Esophagus muscularis mucosa (tissue), 4 donors: ENCODE measurements at regions not wholly inside any gene's neighbourhood (a gene's known extent, or its start where the extent isn't known, plus 50 kb on each side); places are given as distances from the start of the nearest gene placed in this dataset.

Source experiments
- DNase-seq: peaks from one replicate; pipeline ENCODE4 v3.0.0-alpha.2; 2017; ENCODE audit errors: extremely low spot score
- H3K27ac ChIP-seq, 4 donors: fragments of 200-600 bp; sonication (generic); replicated peaks in 1 of 4; 1 replicate in 3 of 4; 2 replicates in 1 of 4; pipeline ENCODE4 v1.5.1; 2016 to 2019; ENCODE audit warnings: mild to moderate bottlenecking in 1 of 4
- H3K27me3 ChIP-seq, 4 donors: fragments of 200-600 bp; sonication (generic); one replicate each; pipeline versions ENCODE4 v1.5.1 to v1.6.0; 2016 to 2019
- H3K36me3 ChIP-seq, 4 donors: fragments of 200-600 bp; sonication (generic); one replicate each; pipeline ENCODE4 v1.5.1; 2016 to 2019
- H3K4me1 ChIP-seq, 4 donors: fragments of 200-600 bp; sonication (generic); one replicate each; pipeline ENCODE4 v1.5.1; 2016 to 2019
- H3K4me3 ChIP-seq, 4 donors: fragments of 200-600 bp; sonication (generic); 1 replicate in 2 of 4; 2 replicates in 2 of 4; pipeline ENCODE4 v1.5.1; 2016 to 2019; ENCODE audit warnings: mild to moderate bottlenecking in 4 of 4, moderate library complexity in 1 of 4
- H3K9me3 ChIP-seq, 4 donors: fragments of 200-600 bp; sonication (generic); 1 replicate in 3 of 4; 2 replicates in 1 of 4; pipeline ENCODE4 v1.5.1; 2016 to 2019
- EP300 ChIP-seq: sonication (generic); formaldehyde crosslinking; IDR thresholded peaks from one replicate; pipeline ENCODE4 v1.6.1; 2017; ENCODE audit warnings: antibody characterized with exemption
- POLR2A ChIP-seq: fragments of 450-650 bp; IDR thresholded peaks from one replicate; pipeline ENCODE4 v1.6.1; 2017; ENCODE audit warnings: antibody characterized with exemption, moderate library complexity, mild to moderate bottlenecking, low read depth
- POLR2AphosphoS5 ChIP-seq, 2 donors: sonication (generic); formaldehyde crosslinking; IDR thresholded peaks; one replicate each; pipeline ENCODE4 v1.6.1; 2017; ENCODE audit warnings: antibody characterized with exemption in 2 of 2
- WGBS: methylation state at CpG from one replicate; pipeline ENCODE4 v1.1.5; 2018; 5-methylcytosine and 5-hydroxymethylcytosine counted together
- intact Hi-C: fragments of 100-400 bp; cut with DNase I; formaldehyde crosslinking; loops from one replicate; pipeline ENCODE4 v1.15.1; 2023
- TF ChIP-seq, protein P1 (sequence below), 3 experiments: fragments of 200-600 bp in 2 of 3; fragments of 450-650 bp in 1 of 3; sonication (generic) in 2 of 3; IDR thresholded peaks; one replicate each; pipeline ENCODE4 v1.5.1; 2017 to 2019; ENCODE audit warnings: antibody characterized with exemption in 3 of 3, mild to moderate bottlenecking in 2 of 3, moderate library complexity in 1 of 3

DNA sequence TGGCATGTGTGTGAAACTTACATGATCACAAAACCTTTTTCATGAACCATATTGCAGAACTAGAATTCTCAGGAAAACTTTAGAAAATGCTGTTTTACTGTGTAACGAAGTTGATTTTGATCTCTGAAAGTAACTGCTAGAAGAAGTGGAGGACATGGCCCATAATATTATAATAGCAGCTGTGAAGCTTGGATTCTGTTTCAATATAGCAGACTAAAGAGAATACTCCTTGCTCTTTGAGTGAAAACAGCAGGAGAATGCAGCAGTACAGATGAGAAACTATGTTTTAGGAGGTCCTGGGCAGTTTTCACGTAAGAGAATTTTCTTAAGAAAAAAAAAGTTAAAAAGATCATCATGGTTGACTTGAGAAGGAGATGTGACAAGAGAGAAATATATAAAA is 76.7 kb upstream of the POU2AF2 start:
- TF ChIP-seq POLR2AphosphoS5 (IDR thresholded peaks at IDR 0.05) (no peak), POLR2A (no peak), EP300 (no peak)
- TF ChIP-seq, protein P1, sequence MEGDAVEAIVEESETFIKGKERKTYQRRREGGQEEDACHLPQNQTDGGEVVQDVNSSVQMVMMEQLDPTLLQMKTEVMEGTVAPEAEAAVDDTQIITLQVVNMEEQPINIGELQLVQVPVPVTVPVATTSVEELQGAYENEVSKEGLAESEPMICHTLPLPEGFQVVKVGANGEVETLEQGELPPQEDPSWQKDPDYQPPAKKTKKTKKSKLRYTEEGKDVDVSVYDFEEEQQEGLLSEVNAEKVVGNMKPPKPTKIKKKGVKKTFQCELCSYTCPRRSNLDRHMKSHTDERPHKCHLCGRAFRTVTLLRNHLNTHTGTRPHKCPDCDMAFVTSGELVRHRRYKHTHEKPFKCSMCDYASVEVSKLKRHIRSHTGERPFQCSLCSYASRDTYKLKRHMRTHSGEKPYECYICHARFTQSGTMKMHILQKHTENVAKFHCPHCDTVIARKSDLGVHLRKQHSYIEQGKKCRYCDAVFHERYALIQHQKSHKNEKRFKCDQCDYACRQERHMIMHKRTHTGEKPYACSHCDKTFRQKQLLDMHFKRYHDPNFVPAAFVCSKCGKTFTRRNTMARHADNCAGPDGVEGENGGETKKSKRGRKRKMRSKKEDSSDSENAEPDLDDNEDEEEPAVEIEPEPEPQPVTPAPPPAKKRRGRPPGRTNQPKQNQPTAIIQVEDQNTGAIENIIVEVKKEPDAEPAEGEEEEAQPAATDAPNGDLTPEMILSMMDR (IDR thresholded peaks at IDR 0.05) = no peak

DNA sequence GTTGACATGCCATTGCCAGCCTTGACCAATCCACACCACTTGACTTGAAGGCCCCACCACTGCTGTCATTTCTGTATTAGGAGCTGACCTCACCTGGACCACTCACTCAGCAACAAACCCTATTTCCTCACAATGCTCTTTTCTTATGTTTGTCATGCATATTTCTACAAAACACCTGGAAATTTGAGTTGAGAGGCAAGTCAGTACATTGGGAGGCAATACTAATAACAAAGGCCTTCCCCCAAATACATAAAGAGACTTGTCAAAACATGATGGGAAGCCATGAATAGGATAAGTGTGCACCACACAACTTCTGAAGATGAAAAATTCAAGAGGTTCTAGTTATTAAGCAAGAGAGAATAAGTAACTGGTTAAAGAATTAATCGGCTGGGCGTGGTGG is 77.9 kb upstream of the POU2AF2 start:
- no peak overlapping the region for H3K27ac ChIP-seq
- intact Hi-C loops = no loop called here
- 97% methylated on average over 2 of the region's 2 CpGs for WGBS

More for the DNA sequence above, 76.7 kb upstream of the POU2AF2 start:
- H3K9me3 ChIP-seq = no peaks in the 10 kb centered on the region
- no peaks in the 10 kb centered on the region for H3K4me1 ChIP-seq
- H3K27ac ChIP-seq = no peak overlapping the region
- no peak for DNase-seq
- intact Hi-C loops = no loop called here
- WGBS = 91% methylated on average over 2 of the region's 2 CpGs
- no peaks in the 10 kb centered on the region for H3K27me3 ChIP-seq
- no peak overlapping the region for H3K4me3 ChIP-seq
- no peaks in the 10 kb centered on the region for H3K36me3 ChIP-seq

DNA sequence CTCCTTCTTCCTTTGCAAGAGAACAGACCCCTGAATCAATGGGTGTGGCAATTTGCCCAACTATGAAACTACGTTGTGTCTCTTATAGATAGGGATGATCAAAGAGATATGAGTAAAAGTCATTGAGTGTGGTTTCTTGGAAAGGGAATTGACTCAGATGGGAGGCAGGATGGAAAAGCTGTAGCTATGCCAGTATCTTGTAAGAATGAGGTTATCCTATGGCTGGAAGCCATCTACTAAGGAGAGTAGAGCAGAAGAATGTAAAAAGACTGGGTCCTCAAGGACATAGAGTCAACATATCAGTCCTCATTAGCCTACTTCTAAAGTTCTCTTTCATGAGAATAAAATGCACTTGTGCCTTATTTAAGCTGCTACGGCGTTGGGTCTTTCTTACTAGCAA is 78.9 kb upstream of the POU2AF2 start:
- Histone ChIP-seq H3K36me3 (no peaks in the 10 kb centered on the region), H3K4me3 (no peak overlapping the region), H3K9me3 (no peaks in the 10 kb centered on the region), H3K27me3 (no peaks in the 10 kb centered on the region), H3K4me1 (peaks cover 0 to 10% (median 0%) of the 10 kb centered on the region in 4 donors), H3K27ac (no peak overlapping the region)
- DNase-seq = no peak
- TF ChIP-seq POLR2A = no peak
- no peak for TF ChIP-seq EP300
- TF ChIP-seq POLR2AphosphoS5 (IDR thresholded peaks at IDR 0.05) = no peak
- TF ChIP-seq, protein P1 (IDR thresholded peaks at IDR 0.05) = no peak
- intact Hi-C loops = no loop called here
- 81% methylated on average over 3 of the region's 3 CpGs for WGBS

More for the DNA sequence above, 77.9 kb upstream of the POU2AF2 start:
- H3K4me1 ChIP-seq = peaks cover 0 to 3% (median 0%) of the 10 kb centered on the region in 4 donors
- no peak overlapping the region for H3K4me3 ChIP-seq
- H3K27me3 ChIP-seq = no peaks in the 10 kb centered on the region
- DNase-seq = no peak
- no peak for TF ChIP-seq POLR2A
- no peak for TF ChIP-seq POLR2AphosphoS5 (IDR thresholded peaks at IDR 0.05)
- TF ChIP-seq EP300 = no peak
- TF ChIP-seq, protein P1 (IDR thresholded peaks at IDR 0.05) = no peak
- no peaks in the 10 kb centered on the region for H3K36me3 ChIP-seq
- H3K9me3 ChIP-seq = no peaks in the 10 kb centered on the region

DNA sequence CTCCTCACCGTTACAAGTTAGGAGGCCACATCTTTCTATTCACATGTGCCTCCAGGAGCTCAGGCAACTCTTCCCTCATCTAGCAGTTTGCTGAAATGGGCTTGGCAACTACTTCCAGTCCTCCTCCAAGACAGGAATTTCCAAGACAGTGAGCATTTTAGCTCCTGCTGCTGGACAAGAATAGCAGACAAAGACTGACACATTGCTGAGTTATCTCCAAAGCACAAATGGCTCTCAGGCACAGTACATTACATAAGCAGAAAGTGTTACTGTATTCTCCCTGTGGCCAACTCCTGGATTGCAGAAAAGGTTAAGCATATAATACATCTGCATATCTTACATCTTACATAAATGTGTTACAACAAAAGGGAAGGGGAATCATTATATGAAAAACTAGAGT is 83.2 kb upstream of the POU2AF2 start:
- intact Hi-C loops = no loop called here
- H3K9me3 ChIP-seq = no peaks in the 10 kb centered on the region
- no peaks in the 10 kb centered on the region for H3K36me3 ChIP-seq
- no peak overlapping the region for H3K27ac ChIP-seq
- DNase-seq = no peak
- TF ChIP-seq POLR2A = no peak
- TF ChIP-seq, protein P1 (IDR thresholded peaks at IDR 0.05) = no peak
- no peak for TF ChIP-seq POLR2AphosphoS5 (IDR thresholded peaks at IDR 0.05)
- WGBS = 53% methylated on average over 1 of the region's 1 CpG
- peaks cover 0 to 10% (median 0%) of the 10 kb centered on the region in 4 donors for H3K4me1 ChIP-seq
- no peak overlapping the region for H3K4me3 ChIP-seq
- H3K27me3 ChIP-seq = no peaks in the 10 kb centered on the region

DNA sequence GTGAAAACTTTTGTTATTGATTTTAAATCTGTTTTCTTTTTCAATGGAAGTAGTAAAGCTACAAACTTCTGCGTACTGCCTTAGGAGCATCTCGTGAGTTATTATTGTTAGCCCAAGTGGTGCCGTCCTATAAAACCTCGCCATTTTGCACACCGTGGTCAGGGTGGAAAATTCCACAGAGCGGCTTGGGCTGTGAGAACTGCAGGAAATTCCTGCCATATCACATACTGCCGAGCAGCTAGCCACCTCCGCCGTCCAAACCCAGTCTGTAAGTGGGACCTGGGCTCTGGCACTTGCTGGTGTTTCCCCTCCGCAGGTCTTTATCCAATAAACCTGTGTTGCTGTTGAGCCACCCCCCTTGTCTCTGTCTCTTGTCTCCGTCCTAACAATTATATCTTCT is 88.0 kb upstream of the POU2AF2 start:
- H3K36me3 ChIP-seq = no peaks in the 10 kb centered on the region
- H3K27me3 ChIP-seq = no peaks in the 10 kb centered on the region
- no peak overlapping the region for H3K27ac ChIP-seq
- H3K9me3 ChIP-seq = no peaks in the 10 kb centered on the region
- H3K4me1 ChIP-seq = peaks cover 0 to 6% (median 0%) of the 10 kb centered on the region in 4 donors
- WGBS = 90% methylated on average over 11 of the region's 11 CpGs
- H3K4me3 ChIP-seq = no peak overlapping the region
- TF ChIP-seq POLR2AphosphoS5 (IDR thresholded peaks at IDR 0.05) (no peak), POLR2A (no peak), EP300 (no peak)
- TF ChIP-seq, protein P1 (IDR thresholded peaks at IDR 0.05) = no peak
- DNase-seq = no peak
- intact Hi-C loops = no loop called here
